ENCODE measurements at regions not wholly inside any gene's neighbourhood (a gene's known extent, or its start where the extent isn't known, plus 50 kb on each side); places are given as distances from the start of the nearest gene placed in this dataset.

GRCh38 chr18:65255417-65255816 lies 495.4 kb upstream of the CDH7 start:
- Histone ChIP-seq H3K79me1 (ENCODE audit: low read depth, low read length) (no peaks in the 10 kb centered on the region), H3K4me3 (ENCODE audit: low read length in 2 of 2) (no peak overlapping the region), H3K4ac (ENCODE audit: low read length) (no peak overlapping the region), H3K4me1 (ENCODE audit: control insufficient read depth in 2 of 2, insufficient read depth in 1 of 2, low read depth in 1 of 2, low read length in 2 of 2) (no peaks in the 10 kb centered on the region), H2BK5ac (ENCODE audit: low read length) (no peak overlapping the region), H2AFZ (ENCODE audit: low read length) (peak overlapping the region; percentile 56), H4K8ac (ENCODE audit: low read depth, low read length) (no peak overlapping the region), H3K27ac (replicated peaks; ENCODE audit: low read length) (no peak overlapping the region), H3K4me2 (ENCODE audit: insufficient read depth, low read length, poor library complexity, severe bottlenecking) (no peak overlapping the region), H3K9ac (ENCODE audit: low read depth, low read length, poor library complexity) (no peak overlapping the region), H2BK12ac (ENCODE audit: low read length) (no peak overlapping the region), H3K36me3 (replicated peaks in 1 of 2; ENCODE audit: control insufficient read depth in 2 of 2, insufficient read depth in 2 of 2, low read length in 2 of 2) (no peaks in the 10 kb centered on the region), H3K14ac (ENCODE audit: low read length) (no peak overlapping the region), H3K23ac (ENCODE audit: low read depth, low read length, poor library complexity) (no peak overlapping the region), H2BK15ac (ENCODE audit: low read length) (no peak overlapping the region), H3K9me3 (replicated peaks in 1 of 2; ENCODE audit: control insufficient read depth in 2 of 2, insufficient read depth in 1 of 2, low read depth in 1 of 2, low read length in 2 of 2) (no peaks in the 10 kb centered on the region), H2BK120ac (ENCODE audit: low read depth, low read length) (no peak overlapping the region), H3K27me3 (ENCODE audit: control insufficient read depth in 3 of 3, insufficient read depth in 3 of 3, low read depth in 1 of 3, low read length in 3 of 3) (no peaks in the 10 kb centered on the region), H3K18ac (ENCODE audit: low read length) (no peak overlapping the region), H4K91ac (ENCODE audit: low read depth, low read length, poor library complexity) (no peak overlapping the region), H2AK5ac (ENCODE audit: low read depth, low read length) (no peak overlapping the region)
- DNase-seq (ENCODE audit: low spot score): no peak
- WGBS, 2 donors (ENCODE audit: extremely low coverage in 2 of 2, insufficient read length in 2 of 2, insufficient replicate concordance in 1 of 2): no CpG with 5 or more reads among the region's 2 CpGs

GRCh38 chr18:65239787-65240186 lies 511.0 kb upstream of the CDH7 start:
- Histone ChIP-seq H3K23ac (ENCODE audit: low read depth, low read length, poor library complexity) (no peak overlapping the region), H2BK12ac (ENCODE audit: low read length) (no peak overlapping the region), H3K36me3 (replicated peaks in 1 of 2; ENCODE audit: control insufficient read depth in 2 of 2, insufficient read depth in 2 of 2, low read length in 2 of 2) (no peaks in the 10 kb centered on the region), H2AFZ (ENCODE audit: low read length) (no peak overlapping the region), H3K4me1 (ENCODE audit: control insufficient read depth in 2 of 2, insufficient read depth in 1 of 2, low read depth in 1 of 2, low read length in 2 of 2) (peaks cover 2 to 3% of the 10 kb centered on the region in 2 donors), H3K14ac (ENCODE audit: low read length) (no peak overlapping the region), H2BK5ac (ENCODE audit: low read length) (no peak overlapping the region), H3K4me3 (ENCODE audit: low read length in 2 of 2) (no peak overlapping the region), H3K9me3 (replicated peaks in 1 of 2; ENCODE audit: control insufficient read depth in 2 of 2, insufficient read depth in 1 of 2, low read depth in 1 of 2, low read length in 2 of 2) (peaks cover 0 to 1% of the 10 kb centered on the region in 2 donors), H3K4me2 (ENCODE audit: insufficient read depth, low read length, poor library complexity, severe bottlenecking) (no peak overlapping the region), H3K18ac (ENCODE audit: low read length) (no peak overlapping the region), H3K4ac (ENCODE audit: low read length) (no peak overlapping the region), H2AK5ac (ENCODE audit: low read depth, low read length) (no peak overlapping the region), H4K91ac (ENCODE audit: low read depth, low read length, poor library complexity) (no peak overlapping the region), H3K27ac (replicated peaks; ENCODE audit: low read length) (no peak overlapping the region), H3K27me3 (ENCODE audit: control insufficient read depth in 3 of 3, insufficient read depth in 3 of 3, low read depth in 1 of 3, low read length in 3 of 3) (no peaks in the 10 kb centered on the region), H2BK15ac (ENCODE audit: low read length) (no peak overlapping the region), H2BK120ac (ENCODE audit: low read depth, low read length) (no peak overlapping the region), H4K8ac (ENCODE audit: low read depth, low read length) (no peak overlapping the region), H3K79me1 (ENCODE audit: low read depth, low read length) (no peaks in the 10 kb centered on the region), H3K9ac (ENCODE audit: low read depth, low read length, poor library complexity) (no peak overlapping the region)
- WGBS, 2 donors (ENCODE audit: extremely low coverage in 2 of 2, insufficient read length in 2 of 2, insufficient replicate concordance in 1 of 2): 100% methylated on average over 1 of the region's 1 CpG; no CpG with 5 or more reads in 1 of the 2 donors
- no peak for DNase-seq (ENCODE audit: low spot score)

- H2BK15ac ChIP-seq (ENCODE audit: low read length): no peak overlapping the region
- H3K9ac ChIP-seq (ENCODE audit: low read depth, low read length, poor library complexity): no peak overlapping the region
- H3K79me1 ChIP-seq (ENCODE audit: low read depth, low read length): no peaks in the 10 kb centered on the region
- H2BK5ac ChIP-seq (ENCODE audit: low read length): no peak overlapping the region
- no peak overlapping the region for H3K27ac ChIP-seq (replicated peaks; ENCODE audit: low read length)
- no peak overlapping the region for H2AK5ac ChIP-seq (ENCODE audit: low read depth, low read length)
- H2BK12ac ChIP-seq (ENCODE audit: low read length): no peak overlapping the region
- H4K8ac ChIP-seq (ENCODE audit: low read depth, low read length): no peak overlapping the region
- H3K14ac ChIP-seq (ENCODE audit: low read length): no peak overlapping the region
- no CpG with 5 or more reads among the region's 7 CpGs for WGBS, 2 donors (ENCODE audit: extremely low coverage in 2 of 2, insufficient read length in 2 of 2, insufficient replicate concordance in 1 of 2)
- H3K23ac ChIP-seq (ENCODE audit: low read depth, low read length, poor library complexity): no peak overlapping the region
- peaks cover 2 to 3% of the 10 kb centered on the region in 2 donors for H3K4me1 ChIP-seq (ENCODE audit: control insufficient read depth in 2 of 2, insufficient read depth in 1 of 2, low read depth in 1 of 2, low read length in 2 of 2)
- no peak overlapping the region for H3K18ac ChIP-seq (ENCODE audit: low read length)
- H3K36me3 ChIP-seq (replicated peaks in 1 of 2; ENCODE audit: control insufficient read depth in 2 of 2, insufficient read depth in 2 of 2, low read length in 2 of 2): no peaks in the 10 kb centered on the region
- H3K4ac ChIP-seq (ENCODE audit: low read length): no peak overlapping the region
- no peak overlapping the region for H3K4me3 ChIP-seq (ENCODE audit: low read length in 2 of 2)
- no peak overlapping the region for H2BK120ac ChIP-seq (ENCODE audit: low read depth, low read length)
- DNase-seq (ENCODE audit: low spot score): no peak
- H3K4me2 ChIP-seq (ENCODE audit: insufficient read depth, low read length, poor library complexity, severe bottlenecking): no peak overlapping the region
- H3K9me3 ChIP-seq (replicated peaks in 1 of 2; ENCODE audit: control insufficient read depth in 2 of 2, insufficient read depth in 1 of 2, low read depth in 1 of 2, low read length in 2 of 2): no peaks in the 10 kb centered on the region
- no peak overlapping the region for H4K91ac ChIP-seq (ENCODE audit: low read depth, low read length, poor library complexity)
- peak overlapping the region; percentile 81 for H2AFZ ChIP-seq (ENCODE audit: low read length)
- H3K27me3 ChIP-seq (ENCODE audit: control insufficient read depth in 3 of 3, insufficient read depth in 3 of 3, low read depth in 1 of 3, low read length in 3 of 3): no peaks in the 10 kb centered on the region
Observed at GRCh38 chr18:65235966-65236624, 514.7 kb upstream of the CDH7 start.

GRCh38 chr18:65230311-65230710 lies 520.5 kb upstream of the CDH7 start:
- Histone ChIP-seq H3K27me3 (ENCODE audit: control insufficient read depth in 3 of 3, insufficient read depth in 3 of 3, low read depth in 1 of 3, low read length in 3 of 3) (no peaks in the 10 kb centered on the region), H3K4me3 (ENCODE audit: low read length in 2 of 2) (no peak overlapping the region), H2BK5ac (ENCODE audit: low read length) (no peak overlapping the region), H2BK12ac (ENCODE audit: low read length) (no peak overlapping the region), H3K23ac (ENCODE audit: low read depth, low read length, poor library complexity) (no peak overlapping the region), H3K9me3 (replicated peaks in 1 of 2; ENCODE audit: control insufficient read depth in 2 of 2, insufficient read depth in 1 of 2, low read depth in 1 of 2, low read length in 2 of 2) (no peaks in the 10 kb centered on the region), H3K14ac (ENCODE audit: low read length) (no peak overlapping the region), H2BK15ac (ENCODE audit: low read length) (no peak overlapping the region), H3K27ac (replicated peaks; ENCODE audit: low read length) (no peak overlapping the region), H2AK5ac (ENCODE audit: low read depth, low read length) (no peak overlapping the region), H2AFZ (ENCODE audit: low read length) (no peak overlapping the region), H3K4me2 (ENCODE audit: insufficient read depth, low read length, poor library complexity, severe bottlenecking) (no peak overlapping the region), H2BK120ac (ENCODE audit: low read depth, low read length) (no peak overlapping the region), H3K18ac (ENCODE audit: low read length) (no peak overlapping the region), H3K9ac (ENCODE audit: low read depth, low read length, poor library complexity) (no peak overlapping the region), H4K8ac (ENCODE audit: low read depth, low read length) (no peak overlapping the region), H3K4me1 (ENCODE audit: control insufficient read depth in 2 of 2, insufficient read depth in 1 of 2, low read depth in 1 of 2, low read length in 2 of 2) (no peaks in the 10 kb centered on the region), H4K91ac (ENCODE audit: low read depth, low read length, poor library complexity) (no peak overlapping the region), H3K36me3 (replicated peaks in 1 of 2; ENCODE audit: control insufficient read depth in 2 of 2, insufficient read depth in 2 of 2, low read length in 2 of 2) (no peaks in the 10 kb centered on the region), H3K79me1 (ENCODE audit: low read depth, low read length) (no peaks in the 10 kb centered on the region), H3K4ac (ENCODE audit: low read length) (no peak overlapping the region)
- no peak for DNase-seq (ENCODE audit: low spot score)
- no CpG with 5 or more reads among the region's 4 CpGs for WGBS, 2 donors (ENCODE audit: extremely low coverage in 2 of 2, insufficient read length in 2 of 2, insufficient replicate concordance in 1 of 2)
